ENCODE measurements at regions not wholly inside any gene's neighbourhood (a gene's known extent, or its start where the extent isn't known, plus 50 kb on each side); places are given as distances from the start of the nearest gene placed in this dataset.

- intact Hi-C loops (cut with DNase I), result no loop called here
- Histone ChIP-seq H3K4me3 (no peak overlapping the region), H3K36me3 (replicated peaks in 1 of 2; ENCODE audit: insufficient read depth in 1 of 2, low read depth in 2 of 2) (no peaks in the 10 kb centered on the region), H3K9me3 (no peaks in the 10 kb centered on the region), H3K27me3 (no peaks in the 10 kb centered on the region), H3K27ac (no peak overlapping the region), H3K4me1 (no peaks in the 10 kb centered on the region)
- 68 to 73% methylated on average over 1 to 2 of the region's 2 CpGs for WGBS, 2 donors
- TF ChIP-seq POLR2A (IDR thresholded peaks at IDR 0.05) (no peak), CTCF (IDR thresholded peaks at IDR 0.05) (no peak)
- ATAC-seq (no peak), DNase-seq (no peak)
Measured at GRCh38 chr21:27315373-27315772, 348.5 kb upstream of the ADAMTS5 start.

- H3K4me3 ChIP-seq, result no peak overlapping the region
- no peak for TF ChIP-seq CTCF (IDR thresholded peaks at IDR 0.05)
- TF ChIP-seq POLR2A (IDR thresholded peaks at IDR 0.05), result no peak
- no peaks in the 10 kb centered on the region for H3K27me3 ChIP-seq
- no peak overlapping the region for H3K27ac ChIP-seq
- intact Hi-C loops (cut with DNase I), result no loop called here
- DNase-seq (no peak), ATAC-seq (no peak)
- no peaks in the 10 kb centered on the region for H3K4me1 ChIP-seq
- WGBS, 2 donors, result 79 to 81% methylated on average over 1 of the region's 1 CpG
- no peaks in the 10 kb centered on the region for H3K9me3 ChIP-seq
- no peaks in the 10 kb centered on the region for H3K36me3 ChIP-seq (replicated peaks in 1 of 2; ENCODE audit: insufficient read depth in 1 of 2, low read depth in 2 of 2)
Measured at GRCh38 chr21:27314131-27314530, 347.2 kb upstream of the ADAMTS5 start.

DNA sequence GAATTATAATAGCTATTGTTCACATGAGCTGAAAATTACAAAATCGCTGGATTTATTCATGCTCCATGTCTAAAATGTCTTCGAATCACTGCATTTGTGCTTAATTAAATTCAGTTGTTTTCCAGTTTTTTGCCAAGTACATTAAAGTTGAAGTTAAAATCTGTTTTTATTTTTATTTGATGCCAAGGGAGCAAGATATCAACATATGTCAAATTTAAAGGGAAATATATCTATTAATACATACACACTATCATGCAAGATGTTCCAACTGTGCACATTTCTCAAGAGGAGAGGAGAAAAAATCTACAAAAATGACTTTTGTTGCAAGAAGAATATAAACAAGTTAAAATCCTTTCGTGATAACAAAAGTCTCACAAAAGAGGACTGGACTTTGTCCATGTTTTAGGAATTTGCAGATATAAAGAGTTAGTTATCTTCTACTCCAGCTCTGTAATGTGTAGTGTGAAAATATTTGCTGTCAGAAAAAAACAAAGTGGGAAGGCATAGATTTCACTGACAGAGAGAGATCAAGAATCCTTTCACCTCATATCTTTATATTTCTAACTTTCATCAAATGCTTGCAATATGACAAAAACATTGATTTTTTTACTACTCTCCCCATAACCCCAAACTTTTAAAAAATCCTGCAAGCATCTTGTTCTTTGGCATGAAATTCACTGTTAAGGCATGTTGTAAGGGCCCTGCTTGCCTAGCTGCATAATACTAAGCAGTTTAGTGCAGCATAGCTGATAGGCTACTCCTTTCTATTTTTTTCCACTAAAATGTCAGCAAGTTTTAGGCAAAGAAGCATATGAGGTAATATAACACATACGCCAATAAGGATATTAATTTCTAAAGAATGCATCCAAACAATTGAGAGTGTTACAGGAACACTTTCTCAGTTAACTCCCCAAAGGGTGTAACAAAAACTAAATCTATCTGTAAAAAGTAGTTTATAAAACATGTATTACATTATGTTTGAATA lies 340.2 kb upstream of the ADAMTS5 start:
- 61 to 72% methylated on average over 4 of the region's 4 CpGs for WGBS, 2 donors
- H3K36me3 ChIP-seq (replicated peaks in 1 of 2; ENCODE audit: insufficient read depth in 1 of 2, low read depth in 2 of 2), result no peaks in the 10 kb centered on the region
- intact Hi-C loops (cut with DNase I), result no loop called here
- H3K9me3 ChIP-seq, result no peaks in the 10 kb centered on the region
- DNase-seq (no peak), ATAC-seq (no peak)
- H3K27ac ChIP-seq, result no peak overlapping the region
- no peak overlapping the region for H3K4me3 ChIP-seq
- TF ChIP-seq CTCF (IDR thresholded peaks at IDR 0.05), result no peak
- no peak for TF ChIP-seq POLR2A (IDR thresholded peaks at IDR 0.05)
- H3K27me3 ChIP-seq, result no peaks in the 10 kb centered on the region
- no peaks in the 10 kb centered on the region for H3K4me1 ChIP-seq

DNA sequence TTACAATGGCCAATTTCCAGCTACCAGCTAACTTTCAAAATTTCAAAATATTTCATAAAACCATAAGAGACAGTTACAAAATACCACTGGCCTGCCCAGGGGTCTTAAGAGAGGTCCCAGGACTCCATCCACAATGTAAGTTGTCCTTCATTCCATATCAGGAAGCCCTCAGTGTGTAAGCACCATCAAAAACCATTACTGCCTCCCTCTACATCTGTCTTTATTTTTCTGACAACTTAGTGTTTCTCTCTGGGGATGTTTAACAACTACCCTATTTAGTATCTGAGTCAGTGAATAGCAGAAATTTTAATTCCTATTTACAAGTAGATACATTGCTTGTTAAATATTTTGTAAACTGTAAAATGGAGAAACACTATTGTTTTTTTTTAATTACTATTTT lies 339.3 kb upstream of the ADAMTS5 start:
- no peak overlapping the region for H3K27ac ChIP-seq
- ATAC-seq (no peak), DNase-seq (no peak)
- no peaks in the 10 kb centered on the region for H3K9me3 ChIP-seq
- H3K27me3 ChIP-seq, result no peaks in the 10 kb centered on the region
- intact Hi-C loops (cut with DNase I), result no loop called here
- H3K4me3 ChIP-seq, result no peak overlapping the region
- TF ChIP-seq CTCF (IDR thresholded peaks at IDR 0.05) (no peak), POLR2A (IDR thresholded peaks at IDR 0.05) (no peak)
- H3K4me1 ChIP-seq, result no peaks in the 10 kb centered on the region
- H3K36me3 ChIP-seq (replicated peaks in 1 of 2; ENCODE audit: insufficient read depth in 1 of 2, low read depth in 2 of 2), result no peaks in the 10 kb centered on the region

DNA sequence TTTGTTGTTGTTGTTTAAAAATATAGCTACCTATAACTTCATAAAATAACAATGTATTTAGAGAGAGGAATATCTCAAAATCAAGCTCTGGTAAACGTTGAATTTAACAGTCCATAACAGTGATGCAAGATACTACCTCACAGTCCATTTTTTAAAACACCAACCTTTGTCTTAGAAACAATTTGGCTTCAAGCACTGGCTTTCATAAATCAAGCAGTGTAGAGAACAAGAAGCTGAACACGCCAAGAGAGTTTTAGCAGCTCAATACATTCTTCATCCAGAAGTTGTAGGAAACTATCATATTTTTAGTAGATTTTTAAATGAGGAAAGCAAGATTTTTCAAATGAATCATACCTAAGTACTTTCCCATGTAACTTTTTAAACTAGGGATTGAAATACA lies 334.3 kb upstream of the ADAMTS5 start:
- Histone ChIP-seq H3K4me1 (peaks cover 6% of the 10 kb centered on the region), H3K27ac (no peak overlapping the region), H3K36me3 (replicated peaks in 1 of 2; ENCODE audit: insufficient read depth in 1 of 2, low read depth in 2 of 2) (no peaks in the 10 kb centered on the region), H3K9me3 (no peaks in the 10 kb centered on the region), H3K4me3 (no peak overlapping the region), H3K27me3 (no peaks in the 10 kb centered on the region)
- no peak for ATAC-seq
- 62 to 64% methylated on average over 2 of the region's 2 CpGs for WGBS, 2 donors
- TF ChIP-seq CTCF (IDR thresholded peaks at IDR 0.05) (no peak), POLR2A (IDR thresholded peaks at IDR 0.05) (no peak)
- no peak for DNase-seq
- intact Hi-C loops (cut with DNase I), result no loop called here
